ENCODE measurements at regions not wholly inside any gene's neighbourhood (a gene's known extent, or its start where the extent isn't known, plus 50 kb on each side); places are given as distances from the start of the nearest gene placed in this dataset.

DNA sequence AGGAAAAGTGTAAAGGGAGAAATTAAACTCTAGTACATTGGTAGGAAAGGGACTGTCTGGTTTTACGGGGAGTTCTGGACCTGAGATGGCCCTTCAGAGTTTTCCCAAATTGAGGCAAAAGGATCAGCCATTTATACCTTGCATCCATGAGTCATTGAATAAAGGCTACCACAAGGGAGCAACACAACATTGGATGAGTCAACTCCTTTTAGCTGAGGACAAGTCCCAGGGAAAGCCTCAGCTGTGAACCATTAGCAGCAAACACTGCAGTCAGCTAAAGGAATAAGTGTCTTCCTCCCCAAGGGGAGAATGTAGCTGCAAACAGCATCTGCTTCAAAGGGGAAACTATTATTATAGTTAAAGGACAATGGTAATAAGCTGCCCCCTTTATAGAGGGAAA lies 468.7 kb upstream of the ID4 start:
- TF ChIP-seq, protein P1, sequence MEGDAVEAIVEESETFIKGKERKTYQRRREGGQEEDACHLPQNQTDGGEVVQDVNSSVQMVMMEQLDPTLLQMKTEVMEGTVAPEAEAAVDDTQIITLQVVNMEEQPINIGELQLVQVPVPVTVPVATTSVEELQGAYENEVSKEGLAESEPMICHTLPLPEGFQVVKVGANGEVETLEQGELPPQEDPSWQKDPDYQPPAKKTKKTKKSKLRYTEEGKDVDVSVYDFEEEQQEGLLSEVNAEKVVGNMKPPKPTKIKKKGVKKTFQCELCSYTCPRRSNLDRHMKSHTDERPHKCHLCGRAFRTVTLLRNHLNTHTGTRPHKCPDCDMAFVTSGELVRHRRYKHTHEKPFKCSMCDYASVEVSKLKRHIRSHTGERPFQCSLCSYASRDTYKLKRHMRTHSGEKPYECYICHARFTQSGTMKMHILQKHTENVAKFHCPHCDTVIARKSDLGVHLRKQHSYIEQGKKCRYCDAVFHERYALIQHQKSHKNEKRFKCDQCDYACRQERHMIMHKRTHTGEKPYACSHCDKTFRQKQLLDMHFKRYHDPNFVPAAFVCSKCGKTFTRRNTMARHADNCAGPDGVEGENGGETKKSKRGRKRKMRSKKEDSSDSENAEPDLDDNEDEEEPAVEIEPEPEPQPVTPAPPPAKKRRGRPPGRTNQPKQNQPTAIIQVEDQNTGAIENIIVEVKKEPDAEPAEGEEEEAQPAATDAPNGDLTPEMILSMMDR (conservative IDR thresholded peaks at IDR 0.05; ENCODE audit: low read depth, low read length): peak; percentile 34; the same call in 1 of the 2 replicates
- no peak for TF ChIP-seq EZH2 (IDR thresholded peaks at IDR 0.05; ENCODE audit: low read length, unreplicated experiment)

Measured in PC-3 (cell line).